CD4-positive, alpha-beta T cell (primary cell): ENCODE measurements at regions not wholly inside any gene's neighbourhood (a gene's known extent, or its start where the extent isn't known, plus 50 kb on each side); places are given as distances from the start of the nearest gene placed in this dataset.

ENCODE experiments used
- ATAC-seq: fragments of 200-7000 bp; cut with Tn5 transposase; one replicate; pipeline ENCODE4 v1.10.0; 2022; ENCODE audit warnings: mild to moderate bottlenecking; ENCODE audit not compliant: poor library complexity
- CTCF ChIA-PET: fragments of 350-600 bp; sonication (Branson Sonifier 250); formaldehyde crosslinking; loops from one replicate; lab custom pipeline; 2021; ENCODE audit warnings: antibody characterized with exemption, inconsistent platforms; lab: Charles Lee
- POLR2A ChIA-PET: fragments of 350-600 bp; sonication (Branson Sonifier 250); formaldehyde crosslinking; loops from one replicate; lab custom pipeline; 2021; ENCODE audit warnings: antibody characterized with exemption, inconsistent platforms; lab: Charles Lee
- DNase-seq, 14 experiments: peaks; one replicate each; pipeline ENCODE4 v3.0.0-alpha.2; 2013 to 2020; ENCODE audit warnings: mixed read lengths in 2 of 14
- H3K27ac ChIP-seq, 2 donors: one replicate each; pipeline versions ENCODE4 v1.5.1 to v1.7.0; 2013; ENCODE audit warnings: low read length in 2 of 2, low read depth in 1 of 2, mild to moderate bottlenecking in 1 of 2
- H3K27me3 ChIP-seq, 2 experiments: 1 replicate in 1 of 2; 2 replicates in 1 of 2; pipeline versions ENCODE4 v1.6.1 to v1.7.0; 2013; ENCODE audit warnings: low read length in 2 of 2, control low read depth in 1 of 2, mild to moderate bottlenecking in 1 of 2, moderate library complexity in 1 of 2; ENCODE audit not compliant: insufficient read depth in 2 of 2, control insufficient read depth in 1 of 2
- H3K36me3 ChIP-seq: one replicate; pipeline ENCODE4 v1.6.1; 2013; ENCODE audit warnings: low read length, control low read depth; ENCODE audit not compliant: insufficient read depth
- H3K4me1 ChIP-seq: one replicate; pipeline ENCODE4 v1.6.1; 2013; ENCODE audit warnings: low read length, control low read depth; ENCODE audit not compliant: insufficient read depth
- H3K4me3 ChIP-seq: one replicate; pipeline ENCODE4 v1.5.1; 2013; ENCODE audit warnings: mild to moderate bottlenecking, low read length, moderate library complexity
- H3K9me3 ChIP-seq, 2 experiments: 1 replicate in 1 of 2; 2 replicates in 1 of 2; pipeline versions ENCODE4 v1.6.1 to v1.7.0; 2013; ENCODE audit warnings: low read length in 2 of 2, mild to moderate bottlenecking in 2 of 2, control low read depth in 1 of 2, moderate library complexity in 1 of 2; ENCODE audit not compliant: control insufficient read depth in 1 of 2, insufficient read depth in 1 of 2
- H3K27ac Mint-ChIP-seq: one replicate; pipeline ENCODE4 v1.8.0; 2020; ENCODE audit warnings: mixed read lengths
- H3K27me3 Mint-ChIP-seq: one replicate; pipeline ENCODE4 v1.8.0; 2021; ENCODE audit warnings: mixed read lengths
- H3K36me3 Mint-ChIP-seq: one replicate; pipeline ENCODE4 v1.8.0; 2021; ENCODE audit warnings: low read depth, mixed read lengths
- H3K4me1 Mint-ChIP-seq: one replicate; pipeline ENCODE4 v1.8.0; 2021; ENCODE audit warnings: low read depth, mixed read lengths
- H3K4me3 Mint-ChIP-seq: one replicate; pipeline ENCODE4 v1.8.0; 2020; ENCODE audit warnings: mild to moderate bottlenecking, mixed read lengths
- H3K9me3 Mint-ChIP-seq: one replicate; pipeline ENCODE4 v1.8.0; 2020; ENCODE audit warnings: mixed read lengths
- intact Hi-C, 2 experiments: fragments of 100-400 bp; cut with DNase I in 1 of 2; cut with micrococcal nuclease in 1 of 2; formaldehyde crosslinking; loops; one replicate each; pipeline versions ENCODE4 v1.15.1 to v1.9.0; 2023 to 2025; cut with DNase I, micrococcal nuclease
- TF ChIP-seq, protein P1 (sequence below): fragments of 200-600 bp; IDR thresholded peaks from one replicate; pipeline ENCODE4 v1.8.0; 2022; ENCODE audit warnings: antibody characterized with exemption, mild to moderate bottlenecking

DNA sequence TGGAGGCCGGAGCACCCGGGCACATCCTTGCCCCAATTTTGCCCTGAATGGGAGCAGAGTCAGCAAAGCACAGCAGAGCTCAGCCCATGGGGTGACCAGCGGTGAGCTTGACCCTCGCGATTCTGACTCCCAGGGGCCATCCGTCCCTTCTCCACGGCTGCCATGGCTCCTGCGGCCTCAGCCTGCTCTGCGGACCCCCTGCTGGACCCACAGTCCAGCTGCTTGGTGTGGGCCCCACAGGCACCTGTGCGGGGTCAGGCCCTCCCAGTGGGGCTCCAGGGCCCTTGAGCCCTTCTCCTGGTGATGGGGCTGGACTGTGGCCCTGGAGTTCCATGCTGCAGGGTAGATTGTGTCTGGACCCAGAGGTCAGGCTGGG, 144.2 kb downstream of the ENGASE start:
- Histone ChIP-seq H3K27me3 (peaks cover 39 to 57% of the 10 kb centered on the region in 2 experiments), H3K27ac (no peak overlapping the region), H3K9me3 (peaks cover 0 to 4% of the 10 kb centered on the region in 2 experiments), H3K4me1 (peaks cover 11% of the 10 kb centered on the region), H3K4me3 (no peak overlapping the region), H3K36me3 (no peaks in the 10 kb centered on the region)
- DNase-seq: no peak
- ChIA-PET CTCF (no interaction called here), POLR2A (no interaction called here)
- Mint-ChIP-seq H3K27me3 (peaks cover 72% of the 10 kb centered on the region), H3K9me3 (no peaks in the 10 kb centered on the region), H3K4me3 (no peak overlapping the region), H3K36me3 (no peaks in the 10 kb centered on the region), H3K4me1 (peaks cover 6% of the 10 kb centered on the region), H3K27ac (no peak overlapping the region)
- no peak for ATAC-seq
- intact Hi-C loops: no loop called here
- TF ChIP-seq, protein P1, sequence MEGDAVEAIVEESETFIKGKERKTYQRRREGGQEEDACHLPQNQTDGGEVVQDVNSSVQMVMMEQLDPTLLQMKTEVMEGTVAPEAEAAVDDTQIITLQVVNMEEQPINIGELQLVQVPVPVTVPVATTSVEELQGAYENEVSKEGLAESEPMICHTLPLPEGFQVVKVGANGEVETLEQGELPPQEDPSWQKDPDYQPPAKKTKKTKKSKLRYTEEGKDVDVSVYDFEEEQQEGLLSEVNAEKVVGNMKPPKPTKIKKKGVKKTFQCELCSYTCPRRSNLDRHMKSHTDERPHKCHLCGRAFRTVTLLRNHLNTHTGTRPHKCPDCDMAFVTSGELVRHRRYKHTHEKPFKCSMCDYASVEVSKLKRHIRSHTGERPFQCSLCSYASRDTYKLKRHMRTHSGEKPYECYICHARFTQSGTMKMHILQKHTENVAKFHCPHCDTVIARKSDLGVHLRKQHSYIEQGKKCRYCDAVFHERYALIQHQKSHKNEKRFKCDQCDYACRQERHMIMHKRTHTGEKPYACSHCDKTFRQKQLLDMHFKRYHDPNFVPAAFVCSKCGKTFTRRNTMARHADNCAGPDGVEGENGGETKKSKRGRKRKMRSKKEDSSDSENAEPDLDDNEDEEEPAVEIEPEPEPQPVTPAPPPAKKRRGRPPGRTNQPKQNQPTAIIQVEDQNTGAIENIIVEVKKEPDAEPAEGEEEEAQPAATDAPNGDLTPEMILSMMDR: no peak

DNA sequence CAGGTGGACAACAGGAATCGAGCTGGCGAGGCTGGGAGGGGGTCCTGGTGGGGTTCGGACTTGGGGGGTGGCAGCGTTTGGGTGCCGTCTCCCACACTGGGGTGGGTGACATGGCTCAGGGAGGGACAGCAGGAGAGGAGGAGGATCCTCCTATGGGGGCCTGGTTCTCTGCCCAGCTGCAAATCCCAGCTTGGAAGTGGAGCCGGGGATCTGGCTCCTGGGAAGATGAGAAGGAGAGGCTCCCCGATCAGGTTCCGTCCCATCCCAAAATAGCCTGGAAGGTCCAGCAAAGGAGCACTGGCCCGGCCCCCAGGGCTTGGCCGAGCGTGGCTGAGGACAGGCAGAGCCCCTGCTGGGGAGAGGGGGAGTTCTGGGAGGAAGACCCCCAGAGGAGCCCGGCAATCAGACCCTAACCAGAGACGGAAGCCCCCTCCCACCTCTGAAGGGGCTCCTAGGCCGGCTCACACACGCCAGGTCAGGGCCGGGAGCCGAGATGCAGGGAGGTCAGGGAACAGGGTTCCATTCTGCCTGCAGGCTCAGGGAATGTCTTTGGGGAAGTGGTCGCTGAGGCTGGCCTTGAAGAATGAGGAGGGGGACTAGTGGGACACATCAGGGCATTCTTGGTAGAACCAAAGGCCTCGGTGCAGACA, 143.7 kb downstream of the ENGASE start:
- intact Hi-C loops: no loop called here
- Mint-ChIP-seq H3K36me3 (no peaks in the 10 kb centered on the region), H3K27me3 (peaks cover 70% of the 10 kb centered on the region), H3K27ac (no peak overlapping the region), H3K4me1 (peaks cover 6% of the 10 kb centered on the region), H3K4me3 (no peak overlapping the region), H3K9me3 (no peaks in the 10 kb centered on the region)
- Histone ChIP-seq H3K27me3 (peaks cover 35 to 56% of the 10 kb centered on the region in 2 experiments), H3K4me3 (no peak overlapping the region), H3K27ac (no peak overlapping the region), H3K36me3 (no peaks in the 10 kb centered on the region), H3K4me1 (peaks cover 11% of the 10 kb centered on the region), H3K9me3 (peaks cover 0 to 4% of the 10 kb centered on the region in 2 experiments)
- ATAC-seq (no peak), DNase-seq (no peak)
- ChIA-PET CTCF (no interaction called here), POLR2A (no interaction called here)
- TF ChIP-seq, protein P1: no peak

DNA sequence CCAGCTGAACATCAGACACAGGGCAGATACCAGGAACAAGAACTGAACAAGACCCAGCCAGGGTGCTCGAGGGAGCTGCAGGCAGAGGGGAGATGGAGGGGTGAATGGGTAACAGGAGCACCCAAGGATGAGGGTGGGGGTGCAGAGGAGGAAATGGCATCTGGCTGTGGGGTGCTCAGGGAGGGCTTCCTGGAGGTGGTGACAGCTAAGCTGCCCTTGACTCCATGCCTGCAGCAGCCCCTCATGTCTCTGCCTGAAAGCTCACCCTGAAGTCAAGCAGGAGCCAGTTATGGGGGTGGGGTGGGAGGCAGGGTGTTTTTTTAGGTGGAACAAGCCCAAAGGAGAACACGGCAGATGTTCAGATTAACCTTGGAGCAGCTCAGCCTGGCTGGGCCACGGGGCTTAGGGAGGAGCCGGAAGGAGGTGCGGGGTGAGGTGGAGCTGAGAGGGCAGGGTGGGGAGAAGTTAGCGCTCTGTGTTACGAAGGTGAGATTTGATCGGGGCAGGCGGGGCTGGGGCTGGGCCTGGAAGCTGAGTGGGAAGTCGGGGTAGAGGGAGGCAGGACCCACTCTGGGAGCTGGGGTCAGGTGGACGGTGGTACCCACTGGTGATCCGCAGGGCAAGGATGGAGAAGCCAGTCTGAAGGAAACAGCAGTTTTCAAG, 143.0 kb downstream of the ENGASE start:
- no peaks in the 10 kb centered on the region for H3K36me3 ChIP-seq
- peaks cover 11% of the 10 kb centered on the region for H3K4me1 ChIP-seq
- H3K27ac Mint-ChIP-seq: no peak overlapping the region
- H3K27me3 ChIP-seq: peaks cover 31 to 52% of the 10 kb centered on the region in 2 experiments
- no peak overlapping the region for H3K4me3 Mint-ChIP-seq
- H3K36me3 Mint-ChIP-seq: no peaks in the 10 kb centered on the region
- CTCF ChIA-PET: no interaction called here
- intact Hi-C loops: no loop called here
- peaks cover 65% of the 10 kb centered on the region for H3K27me3 Mint-ChIP-seq
- H3K9me3 ChIP-seq: peaks cover 0 to 4% of the 10 kb centered on the region in 2 experiments
- peaks cover 6% of the 10 kb centered on the region for H3K4me1 Mint-ChIP-seq
- no peak for ATAC-seq
- POLR2A ChIA-PET: no interaction called here
- H3K9me3 Mint-ChIP-seq: no peaks in the 10 kb centered on the region
- no peak overlapping the region for H3K4me3 ChIP-seq
- H3K27ac ChIP-seq: no peak overlapping the region
- DNase-seq: no peak
- TF ChIP-seq, protein P1: no peak
